Stimulated activated CD4-positive, alpha-beta T cell treated with anti-CD3 and anti-CD28 coated beads, Interleukin-15, amount 100 ng/mL, for 24 hours (primary cell): ENCODE measurements at regions not wholly inside any gene's neighbourhood (a gene's known extent, or its start where the extent isn't known, plus 50 kb on each side); places are given as distances from the start of the nearest gene placed in this dataset.
"Not testable (repeated sequence)": the region's sequence is repeated elsewhere in the genome, so short reads cannot be mapped to it uniquely, and the experiment has no call there.

Experiments used
- DNase-seq: peaks from one replicate; pipeline ENCODE4 v3.0.0-alpha.2; 2020

- no peak for DNase-seq
Observed at GRCh38 chr10:35950701-35951100, 308.6 kb upstream of the FZD8 start.

- no peak for DNase-seq
Observed at GRCh38 chr10:35950226-35950625, 308.1 kb upstream of the FZD8 start.

- no peak for DNase-seq
Observed at GRCh38 chr10:35949811-35950211, 307.7 kb upstream of the FZD8 start.

DNA sequence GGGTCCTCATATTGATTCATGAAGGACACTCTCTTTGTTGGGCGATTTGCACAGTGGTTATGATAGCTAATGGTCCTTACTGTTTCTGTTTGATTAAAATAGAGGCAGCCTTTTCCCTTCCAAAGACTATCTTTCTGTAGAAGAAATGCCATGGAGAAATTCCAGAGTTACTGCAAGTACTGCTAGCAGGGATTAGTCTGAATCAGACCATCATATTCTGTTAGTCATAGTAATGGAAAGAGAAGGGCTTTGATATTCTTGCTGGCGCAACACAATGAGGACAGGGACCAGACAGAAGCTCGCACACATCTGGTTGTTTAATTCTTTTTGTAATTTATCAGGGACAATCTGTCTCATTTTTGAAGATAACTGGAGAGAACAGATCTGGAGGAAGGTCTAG lies 304.5 kb upstream of the FZD8 start:
- DNase-seq: no peak

GRCh38 chr10:35942057-35942456 lies 300.0 kb upstream of the FZD8 start:
- DNase-seq: no peak

DNA sequence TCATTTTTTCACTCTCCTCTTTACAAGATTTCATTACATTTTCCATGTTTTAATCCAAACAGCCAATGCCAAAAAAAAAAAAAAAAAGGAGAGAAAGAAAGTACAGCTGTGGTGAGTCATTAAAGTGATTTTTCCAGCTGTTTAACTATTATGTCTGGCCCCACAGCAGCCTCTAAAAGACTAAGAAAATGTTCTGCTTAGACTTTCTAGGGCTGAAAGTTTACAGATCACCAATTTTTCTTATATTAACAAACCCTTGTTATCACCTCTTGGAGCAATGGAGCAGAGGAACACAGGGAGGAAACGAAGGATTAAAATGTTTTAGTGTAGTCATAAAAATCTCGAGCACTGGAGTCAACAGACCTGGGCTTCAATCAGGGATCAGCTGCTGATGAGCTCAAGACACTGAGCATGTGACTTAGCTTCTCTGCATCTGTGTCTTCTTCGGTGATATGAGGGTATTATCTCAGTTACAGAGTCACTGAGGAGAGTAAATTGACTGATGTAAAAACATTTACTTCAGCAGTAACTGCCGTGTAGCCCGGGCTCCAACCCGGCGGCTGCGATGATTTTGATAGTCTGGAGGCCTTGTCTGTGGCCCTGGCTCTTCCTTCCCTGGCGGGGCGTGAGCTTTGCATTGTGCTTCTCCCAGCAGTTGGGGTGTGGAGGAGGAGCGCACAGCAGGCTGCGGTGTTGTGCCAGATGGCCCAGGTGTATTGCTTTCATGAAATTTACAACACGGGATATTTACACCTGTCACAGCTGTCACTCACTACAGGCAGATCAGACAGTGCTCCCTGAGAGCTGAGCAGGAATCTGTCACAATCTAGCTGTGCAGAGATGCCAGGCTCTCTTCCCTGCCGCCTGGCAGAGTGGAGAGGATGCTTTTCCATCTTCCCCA lies 298.3 kb upstream of the FZD8 start:
- DNase-seq: no peak

DNA sequence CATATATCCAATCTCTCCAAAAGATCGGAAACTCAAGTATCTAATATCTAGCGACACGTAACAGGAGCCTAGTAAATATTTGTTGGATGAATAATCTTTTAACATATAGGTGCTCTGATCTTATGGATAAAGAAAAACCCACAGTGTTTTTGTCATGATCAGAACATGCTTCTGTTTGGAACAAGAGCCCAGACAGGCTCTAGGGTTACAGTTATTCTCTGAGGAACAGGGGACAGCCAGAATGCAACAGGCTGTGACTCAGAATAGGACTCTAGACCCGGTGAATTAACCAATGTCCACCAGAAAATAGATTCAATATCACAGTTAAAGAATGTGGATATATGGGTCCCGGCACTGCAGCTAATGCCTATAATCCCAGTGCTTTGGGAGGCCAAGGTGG lies 296.1 kb upstream of the FZD8 start:
- no peak for DNase-seq

GRCh38 chr10:35937546-35937945 lies 295.4 kb upstream of the FZD8 start:
- DNase-seq: no peak

DNA sequence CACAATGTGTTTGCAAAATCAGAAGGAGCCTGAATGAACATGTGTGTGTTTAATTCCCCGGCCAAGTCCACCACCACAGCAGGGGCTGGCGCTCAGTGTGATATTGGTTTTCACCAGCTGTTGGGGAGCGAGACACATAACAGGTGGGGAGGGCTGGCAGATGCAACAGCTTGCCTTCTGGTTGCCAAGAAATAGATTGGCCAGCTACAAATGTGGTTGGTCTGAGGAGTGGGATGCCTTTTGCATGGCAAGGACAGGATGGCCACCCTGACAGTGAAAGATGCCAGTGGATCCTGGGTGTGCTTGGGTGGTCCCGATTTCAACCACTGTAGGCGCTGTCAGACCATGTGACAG lies 292.5 kb upstream of the FZD8 start:
- DNase-seq: no peak

DNA sequence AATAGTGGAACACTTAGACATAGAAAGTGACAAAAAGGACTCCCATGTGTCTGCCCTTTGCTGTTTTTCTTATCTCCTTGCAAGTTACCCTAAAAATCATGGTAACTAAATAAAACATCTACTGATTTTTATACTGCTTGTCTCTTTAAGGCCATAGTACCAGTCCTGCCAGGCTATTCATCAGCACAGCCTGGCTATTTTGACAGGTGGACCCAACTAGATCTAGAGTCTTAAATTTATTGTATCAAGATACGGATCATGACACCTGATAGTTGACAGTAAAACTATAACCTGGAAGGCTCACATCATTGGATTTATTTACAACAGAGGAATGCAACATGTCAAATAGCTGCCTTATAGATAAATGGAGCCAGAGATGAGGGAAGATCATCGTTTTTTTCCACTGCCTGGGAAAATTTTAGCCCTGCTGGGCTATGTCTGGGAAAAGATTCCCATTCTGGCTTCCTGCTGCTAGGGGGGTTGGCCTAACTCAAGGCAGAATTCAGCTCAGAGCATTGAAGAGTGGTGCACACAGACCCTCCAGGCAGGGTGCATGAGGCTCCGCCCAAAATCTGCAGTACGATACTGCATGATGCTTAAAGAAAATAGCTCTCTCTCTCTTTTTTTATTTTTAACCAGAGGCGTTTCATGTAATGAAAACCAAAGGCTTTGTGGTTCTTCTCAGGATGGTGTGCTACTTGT lies 292.0 kb upstream of the FZD8 start:
- DNase-seq: no peak

DNA sequence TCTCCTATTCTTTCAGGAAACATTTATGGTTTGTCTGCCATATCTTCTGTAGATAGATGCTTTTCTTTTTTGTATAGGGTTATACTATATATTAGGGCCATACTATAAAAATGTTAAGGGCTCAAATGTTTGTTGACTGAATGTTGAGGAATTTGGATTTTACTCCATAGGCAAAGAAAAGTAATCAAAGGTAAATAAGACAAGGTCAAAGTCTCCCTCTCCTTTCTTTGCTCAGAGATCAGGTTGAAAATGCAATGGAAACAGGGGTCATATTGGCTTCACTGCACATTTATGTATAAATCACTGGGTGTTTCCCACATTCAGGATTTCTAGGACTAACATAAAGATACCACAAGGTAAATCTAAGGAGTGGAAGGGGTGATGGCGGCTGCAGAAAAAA lies 291.4 kb upstream of the FZD8 start:
- DNase-seq: no peak

GRCh38 chr10:35929962-35930361 lies 287.9 kb upstream of the FZD8 start:
- not testable (repeated sequence) for DNase-seq

GRCh38 chr10:35928748-35929147 lies 286.7 kb upstream of the FZD8 start:
- no peak for DNase-seq

DNA sequence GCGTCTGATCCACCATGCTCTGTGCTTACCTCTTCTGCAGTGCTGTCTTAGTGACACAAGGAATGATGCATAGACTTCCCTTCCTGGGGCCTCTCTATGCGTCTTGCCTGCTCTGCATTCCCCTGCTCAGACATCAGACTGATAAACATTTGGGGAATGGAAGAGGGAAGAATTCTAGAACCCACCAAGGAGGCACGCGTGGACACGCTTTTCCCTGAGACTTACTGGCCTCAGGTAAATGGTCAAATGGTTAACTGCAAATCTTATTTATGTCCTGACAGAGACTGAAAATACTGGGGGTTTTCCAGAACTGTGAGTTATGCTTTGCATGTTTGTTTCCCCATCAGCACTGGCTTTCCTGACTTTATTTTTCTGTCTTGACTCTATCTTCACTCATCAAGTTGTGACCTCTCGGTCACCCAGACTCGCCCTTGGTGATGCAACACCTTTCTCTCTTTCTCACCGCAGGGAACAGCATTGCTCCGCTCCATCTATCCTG lies 285.9 kb upstream of the FZD8 start:
- DNase-seq: no peak

DNA sequence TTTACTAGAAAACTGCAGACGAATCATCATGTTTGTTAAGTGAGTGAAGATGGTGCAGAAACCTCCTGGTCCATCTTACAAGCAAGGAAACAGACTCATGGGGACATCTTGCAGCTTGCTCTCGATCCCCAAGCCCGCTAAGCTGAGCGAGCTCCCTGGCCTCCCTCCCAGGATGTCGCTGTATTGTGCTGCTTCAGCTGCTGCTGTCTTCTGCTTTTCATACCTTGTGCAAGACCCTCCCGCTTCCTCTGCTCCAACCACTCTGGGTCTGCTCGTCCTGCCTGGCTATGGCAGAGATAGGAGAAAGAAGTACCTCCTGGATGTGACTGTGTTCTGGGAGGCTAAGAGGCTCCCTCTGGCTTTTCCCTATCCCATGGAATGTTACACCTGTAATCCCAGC lies 285.2 kb upstream of the FZD8 start:
- DNase-seq: no peak

GRCh38 chr10:35926846-35927245 lies 284.8 kb upstream of the FZD8 start:
- no peak for DNase-seq

GRCh38 chr10:35925493-35925892 lies 283.4 kb upstream of the FZD8 start:
- no peak for DNase-seq

GRCh38 chr10:35924759-35925158 lies 282.7 kb upstream of the FZD8 start:
- DNase-seq: no peak

GRCh38 chr10:35922876-35923600 lies 280.9 kb upstream of the FZD8 start:
- DNase-seq: no peak

DNA sequence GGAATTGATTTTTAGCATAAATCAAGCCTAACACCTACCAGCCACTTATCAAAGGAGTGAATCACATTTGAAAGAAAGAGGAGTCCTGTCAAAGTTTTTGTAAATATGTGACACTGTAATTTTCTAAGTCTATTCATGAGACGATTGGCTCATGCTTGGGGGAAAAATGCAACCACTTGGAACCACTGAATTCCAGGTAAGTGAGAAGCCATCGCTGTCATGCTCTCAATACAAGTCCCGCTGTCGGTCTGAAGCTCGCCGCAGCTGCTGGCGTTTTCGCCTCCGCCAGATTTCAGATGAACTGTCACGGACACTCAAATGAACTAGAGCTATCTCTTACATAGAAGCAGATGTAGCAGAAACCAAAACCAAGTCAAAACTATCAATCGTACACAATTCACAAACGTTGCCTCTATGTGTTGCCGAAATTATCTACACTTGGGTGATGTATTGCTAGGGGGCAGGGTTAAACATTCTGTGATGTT lies 279.8 kb upstream of the FZD8 start:
- no peak for DNase-seq

DNA sequence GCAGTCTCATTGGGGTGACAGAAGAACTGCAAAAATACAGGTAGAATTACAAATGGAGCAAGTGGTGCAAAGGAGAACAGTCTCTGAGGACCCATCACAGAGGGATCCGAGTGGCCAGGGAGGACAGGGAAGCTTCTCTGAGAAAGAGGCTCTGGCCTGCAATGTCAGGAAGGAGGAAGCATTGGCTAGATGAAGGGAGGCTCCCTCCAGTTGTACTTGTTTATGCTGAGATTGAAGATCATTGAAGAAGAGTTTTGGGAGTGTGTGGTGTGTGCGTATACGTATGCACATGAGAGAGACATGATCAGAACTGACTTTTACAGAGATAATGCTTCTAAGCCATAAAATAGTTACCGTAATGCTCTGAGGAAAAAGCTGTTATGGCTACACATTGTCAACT lies 274.7 kb upstream of the FZD8 start:
- no peak for DNase-seq

DNA sequence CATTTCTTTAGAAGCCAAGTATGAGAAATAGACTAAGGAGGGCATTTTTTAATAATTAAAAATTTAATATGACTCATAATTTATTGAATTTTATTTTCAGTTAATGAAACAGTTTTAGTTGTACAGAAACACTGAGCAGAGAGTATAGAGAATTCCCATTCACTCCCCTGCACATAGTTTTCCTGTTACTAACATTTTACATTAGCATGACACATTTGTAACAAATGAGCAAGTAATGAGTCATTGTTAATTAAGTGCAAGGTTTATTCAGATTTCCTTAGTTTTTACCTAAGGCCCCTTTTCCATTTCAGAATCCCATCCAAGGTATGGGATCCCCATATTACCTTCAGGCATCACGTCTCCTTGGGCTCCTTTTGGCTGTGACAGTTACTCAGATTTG lies 271.5 kb upstream of the FZD8 start:
- no peak for DNase-seq
